ENCODE measurements at regions not wholly inside any gene's neighbourhood (a gene's known extent, or its start where the extent isn't known, plus 50 kb on each side); places are given as distances from the start of the nearest gene placed in this dataset.

GRCh38 chr20:11230999-11231398, 557.2 kb upstream of the JAG1 start:
- no peaks in the 10 kb centered on the region for H4K20me1 ChIP-seq (ENCODE audit: insufficient read depth)
- H3F3A ChIP-seq (ENCODE audit: insufficient read depth, low read length, poor library complexity, severe bottlenecking), result no peaks in the 10 kb centered on the region
- TF ChIP-seq TAF1 (IDR thresholded peaks at IDR 0.05; ENCODE audit: low read depth) (no peak), MXI1 (conservative IDR thresholded peaks at IDR 0.05; ENCODE audit: poor library complexity, severe bottlenecking) (no peak), EP300 (conservative IDR thresholded peaks at IDR 0.05; ENCODE audit: poor library complexity, severe bottlenecking) (no peak)
- TF ChIP-seq, protein P1, sequence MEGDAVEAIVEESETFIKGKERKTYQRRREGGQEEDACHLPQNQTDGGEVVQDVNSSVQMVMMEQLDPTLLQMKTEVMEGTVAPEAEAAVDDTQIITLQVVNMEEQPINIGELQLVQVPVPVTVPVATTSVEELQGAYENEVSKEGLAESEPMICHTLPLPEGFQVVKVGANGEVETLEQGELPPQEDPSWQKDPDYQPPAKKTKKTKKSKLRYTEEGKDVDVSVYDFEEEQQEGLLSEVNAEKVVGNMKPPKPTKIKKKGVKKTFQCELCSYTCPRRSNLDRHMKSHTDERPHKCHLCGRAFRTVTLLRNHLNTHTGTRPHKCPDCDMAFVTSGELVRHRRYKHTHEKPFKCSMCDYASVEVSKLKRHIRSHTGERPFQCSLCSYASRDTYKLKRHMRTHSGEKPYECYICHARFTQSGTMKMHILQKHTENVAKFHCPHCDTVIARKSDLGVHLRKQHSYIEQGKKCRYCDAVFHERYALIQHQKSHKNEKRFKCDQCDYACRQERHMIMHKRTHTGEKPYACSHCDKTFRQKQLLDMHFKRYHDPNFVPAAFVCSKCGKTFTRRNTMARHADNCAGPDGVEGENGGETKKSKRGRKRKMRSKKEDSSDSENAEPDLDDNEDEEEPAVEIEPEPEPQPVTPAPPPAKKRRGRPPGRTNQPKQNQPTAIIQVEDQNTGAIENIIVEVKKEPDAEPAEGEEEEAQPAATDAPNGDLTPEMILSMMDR (IDR thresholded peaks at IDR 0.05; ENCODE audit: poor library complexity, severe bottlenecking), result no peak
- H3K36me3 ChIP-seq (ENCODE audit: insufficient read depth, low read length), result no peaks in the 10 kb centered on the region
- no peaks in the 10 kb centered on the region for H3K9me3 ChIP-seq (ENCODE audit: low read length)
- no peaks in the 10 kb centered on the region for H3K79me2 ChIP-seq (replicated peaks; ENCODE audit: insufficient read depth, low read length)
- no peaks in the 10 kb centered on the region for H3K9me2 ChIP-seq (ENCODE audit: insufficient read depth, low read length)
- no peak overlapping the region for H2AFZ ChIP-seq (ENCODE audit: low read depth, low read length)
- no peak overlapping the region for H3K9ac ChIP-seq (ENCODE audit: low read length)
- H3K27me3 ChIP-seq (ENCODE audit: insufficient read depth, low read depth, low read length), result no peaks in the 10 kb centered on the region
- H3K27ac ChIP-seq (ENCODE audit: low read length), result no peak overlapping the region
- H3K4me2 ChIP-seq (ENCODE audit: low read length), result no peak overlapping the region
- H3K4me3 ChIP-seq (ENCODE audit: low read length), result no peak overlapping the region

GRCh38 chr20:11231742-11232648, 558.2 kb upstream of the JAG1 start:
- TF ChIP-seq POLR2AphosphoS5 (IDR thresholded peaks at IDR 0.05) (no peak), MXI1 (conservative IDR thresholded peaks at IDR 0.05; ENCODE audit: poor library complexity, severe bottlenecking) (no peak)
- H3F3A ChIP-seq (ENCODE audit: insufficient read depth, low read length, poor library complexity, severe bottlenecking), result no peaks in the 10 kb centered on the region
- no peak overlapping the region for H3K4me2 ChIP-seq (ENCODE audit: low read length)
- H3K4me3 ChIP-seq (ENCODE audit: low read length), result no peak overlapping the region
- no peaks in the 10 kb centered on the region for H3K9me3 ChIP-seq (ENCODE audit: low read length)
- no peaks in the 10 kb centered on the region for H4K20me1 ChIP-seq (ENCODE audit: insufficient read depth)
- H3K36me3 ChIP-seq (ENCODE audit: insufficient read depth, low read length), result no peaks in the 10 kb centered on the region
- H3K27me3 ChIP-seq (ENCODE audit: insufficient read depth, low read depth, low read length), result no peaks in the 10 kb centered on the region
- H3K9me2 ChIP-seq (ENCODE audit: insufficient read depth, low read length), result no peaks in the 10 kb centered on the region
- no peak overlapping the region for H3K27ac ChIP-seq (ENCODE audit: low read length)
- no peak overlapping the region for H2AFZ ChIP-seq (ENCODE audit: low read depth, low read length)
- H3K79me2 ChIP-seq (replicated peaks; ENCODE audit: insufficient read depth, low read length), result no peaks in the 10 kb centered on the region
- H3K9ac ChIP-seq (ENCODE audit: low read length), result no peak overlapping the region

- H2AFZ ChIP-seq (ENCODE audit: low read depth, low read length), result no peak overlapping the region
- no peaks in the 10 kb centered on the region for H3K27me3 ChIP-seq (ENCODE audit: insufficient read depth, low read depth, low read length)
- TF ChIP-seq TAF1 (IDR thresholded peaks at IDR 0.05; ENCODE audit: low read depth) (no peak), MXI1 (conservative IDR thresholded peaks at IDR 0.05; ENCODE audit: poor library complexity, severe bottlenecking) (no peak), RAD21 (conservative IDR thresholded peaks at IDR 0.05) (no peak), EZH2 (IDR thresholded peaks at IDR 0.05; ENCODE audit: borderline replicate concordance, insufficient read depth, low read length, poor library complexity, severe bottlenecking) (no peak), SMC3 (conservative IDR thresholded peaks at IDR 0.05; ENCODE audit: poor library complexity) (no peak), EP300 (conservative IDR thresholded peaks at IDR 0.05; ENCODE audit: poor library complexity, severe bottlenecking) (no peak), POLR2AphosphoS5 (IDR thresholded peaks at IDR 0.05) (no peak)
- TF ChIP-seq, protein P1 (IDR thresholded peaks at IDR 0.05; ENCODE audit: poor library complexity, severe bottlenecking), result no peak
- TF ChIP-seq, protein P2, sequence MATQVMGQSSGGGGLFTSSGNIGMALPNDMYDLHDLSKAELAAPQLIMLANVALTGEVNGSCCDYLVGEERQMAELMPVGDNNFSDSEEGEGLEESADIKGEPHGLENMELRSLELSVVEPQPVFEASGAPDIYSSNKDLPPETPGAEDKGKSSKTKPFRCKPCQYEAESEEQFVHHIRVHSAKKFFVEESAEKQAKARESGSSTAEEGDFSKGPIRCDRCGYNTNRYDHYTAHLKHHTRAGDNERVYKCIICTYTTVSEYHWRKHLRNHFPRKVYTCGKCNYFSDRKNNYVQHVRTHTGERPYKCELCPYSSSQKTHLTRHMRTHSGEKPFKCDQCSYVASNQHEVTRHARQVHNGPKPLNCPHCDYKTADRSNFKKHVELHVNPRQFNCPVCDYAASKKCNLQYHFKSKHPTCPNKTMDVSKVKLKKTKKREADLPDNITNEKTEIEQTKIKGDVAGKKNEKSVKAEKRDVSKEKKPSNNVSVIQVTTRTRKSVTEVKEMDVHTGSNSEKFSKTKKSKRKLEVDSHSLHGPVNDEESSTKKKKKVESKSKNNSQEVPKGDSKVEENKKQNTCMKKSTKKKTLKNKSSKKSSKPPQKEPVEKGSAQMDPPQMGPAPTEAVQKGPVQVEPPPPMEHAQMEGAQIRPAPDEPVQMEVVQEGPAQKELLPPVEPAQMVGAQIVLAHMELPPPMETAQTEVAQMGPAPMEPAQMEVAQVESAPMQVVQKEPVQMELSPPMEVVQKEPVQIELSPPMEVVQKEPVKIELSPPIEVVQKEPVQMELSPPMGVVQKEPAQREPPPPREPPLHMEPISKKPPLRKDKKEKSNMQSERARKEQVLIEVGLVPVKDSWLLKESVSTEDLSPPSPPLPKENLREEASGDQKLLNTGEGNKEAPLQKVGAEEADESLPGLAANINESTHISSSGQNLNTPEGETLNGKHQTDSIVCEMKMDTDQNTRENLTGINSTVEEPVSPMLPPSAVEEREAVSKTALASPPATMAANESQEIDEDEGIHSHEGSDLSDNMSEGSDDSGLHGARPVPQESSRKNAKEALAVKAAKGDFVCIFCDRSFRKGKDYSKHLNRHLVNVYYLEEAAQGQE (IDR thresholded peaks at IDR 0.05; ENCODE audit: borderline replicate concordance), result no peak
- H3K9ac ChIP-seq (ENCODE audit: low read length), result no peak overlapping the region
- no peaks in the 10 kb centered on the region for H3K9me3 ChIP-seq (ENCODE audit: low read length)
- H3F3A ChIP-seq (ENCODE audit: insufficient read depth, low read length, poor library complexity, severe bottlenecking), result no peaks in the 10 kb centered on the region
- H3K27ac ChIP-seq (ENCODE audit: low read length), result no peak overlapping the region
- no peak overlapping the region for H3K4me2 ChIP-seq (ENCODE audit: low read length)
- no peak overlapping the region for H3K4me3 ChIP-seq (ENCODE audit: low read length)
- no peaks in the 10 kb centered on the region for H4K20me1 ChIP-seq (ENCODE audit: insufficient read depth)
- H3K36me3 ChIP-seq (ENCODE audit: insufficient read depth, low read length), result no peaks in the 10 kb centered on the region
- H3K9me2 ChIP-seq (ENCODE audit: insufficient read depth, low read length), result no peaks in the 10 kb centered on the region
- H3K79me2 ChIP-seq (replicated peaks; ENCODE audit: insufficient read depth, low read length), result no peaks in the 10 kb centered on the region
Observed at GRCh38 chr20:11232896-11233295, 559.1 kb upstream of the JAG1 start.

Measured in neural cell (in vitro differentiated cells).